ENCODE measurements at regions not wholly inside any gene's neighbourhood (a gene's known extent, or its start where the extent isn't known, plus 50 kb on each side); places are given as distances from the start of the nearest gene placed in this dataset.

GRCh38 chr2:216796115-216796840 lies 63.6 kb downstream of the TNP1 start:
- TF ChIP-seq CTCF (IDR thresholded peaks at IDR 0.05) (no peak), POLR2A (IDR thresholded peaks at IDR 0.05) (no peak)

All from testis (tissue), 2 donors.